ENCODE measurements at regions not wholly inside any gene's neighbourhood (a gene's known extent, or its start where the extent isn't known, plus 50 kb on each side); places are given as distances from the start of the nearest gene placed in this dataset.

GRCh38 chr5:93819668-93820067 is 78.3 kb upstream of the POU5F2 start:
- no peak for TF ChIP-seq PATZ1 (CRISPR knock-in tag; IDR thresholded peaks at IDR 0.05; ENCODE audit: borderline replicate concordance)
- TF ChIP-seq CSRNP3 (CRISPR knock-in tag; IDR thresholded peaks at IDR 0.05) = no peak
- no peak for TF ChIP-seq TSHZ2 (CRISPR knock-in tag; IDR thresholded peaks at IDR 0.05)
- no peak for TF ChIP-seq ESRRG (CRISPR knock-in tag; IDR thresholded peaks at IDR 0.05)
- TF ChIP-seq RARB (CRISPR knock-in tag; IDR thresholded peaks at IDR 0.05) = no peak
- no peak for TF ChIP-seq TOX (CRISPR knock-in tag; IDR thresholded peaks at IDR 0.05; ENCODE audit: borderline replicate concordance)
- no peak for TF ChIP-seq ISL1 (CRISPR knock-in tag; IDR thresholded peaks at IDR 0.05)
- ATAC-seq = no peak

- ATAC-seq = no peak
- TF ChIP-seq OSR1 (CRISPR knock-in tag; IDR thresholded peaks at IDR 0.05) (no peak), PPARA (CRISPR knock-in tag; IDR thresholded peaks at IDR 0.05; ENCODE audit: borderline replicate concordance) (no peak), BACH2 (CRISPR knock-in tag; IDR thresholded peaks at IDR 0.05; ENCODE audit: borderline replicate concordance) (no peak), ZFP30 (CRISPR knock-in tag; IDR thresholded peaks at IDR 0.05) (no peak), TOX (CRISPR knock-in tag; IDR thresholded peaks at IDR 0.05; ENCODE audit: borderline replicate concordance) (no peak), PATZ1 (CRISPR knock-in tag; IDR thresholded peaks at IDR 0.05; ENCODE audit: borderline replicate concordance) (no peak), TSHZ2 (CRISPR knock-in tag; IDR thresholded peaks at IDR 0.05) (no peak), ZNF8 (CRISPR knock-in tag; IDR thresholded peaks at IDR 0.05) (no peak), ARNTL (CRISPR knock-in tag; IDR thresholded peaks at IDR 0.05; ENCODE audit: borderline replicate concordance, low read depth) (no peak), ZFP3 (CRISPR knock-in tag; IDR thresholded peaks at IDR 0.05) (no peak), CREB5 (CRISPR knock-in tag; IDR thresholded peaks at IDR 0.05; ENCODE audit: low read depth) (no peak), ISL1 (CRISPR knock-in tag; IDR thresholded peaks at IDR 0.05) (no peak), ZNF70 (CRISPR knock-in tag; IDR thresholded peaks at IDR 0.05) (no peak), ZNF565 (CRISPR knock-in tag; conservative IDR thresholded peaks at IDR 0.05; ENCODE audit: low read depth) (no peak), CSRNP3 (CRISPR knock-in tag; IDR thresholded peaks at IDR 0.05) (no peak)
These were observed 69.4 kb upstream of the POU5F2 start for GRCh38 chr5:93810780-93811179.
